ENCODE measurements at regions not wholly inside any gene's neighbourhood (a gene's known extent, or its start where the extent isn't known, plus 50 kb on each side); places are given as distances from the start of the nearest gene placed in this dataset.

- intact Hi-C loops (cut with DNase I), result no loop called here
- Histone ChIP-seq H3K9me3 (no peaks in the 10 kb centered on the region), H3K4me1 (no peaks in the 10 kb centered on the region), H3K27me3 (no peaks in the 10 kb centered on the region), H3K36me3 (no peaks in the 10 kb centered on the region), H3K27ac (no peak overlapping the region), H3K4me3 (no peak overlapping the region)
- TF ChIP-seq POLR2A (IDR thresholded peaks at IDR 0.05) (no peak), CTCF (IDR thresholded peaks at IDR 0.05) (no peak)
- 54 to 71% methylated on average over 2 of the region's 2 CpGs for WGBS, 2 donors
- DNase-seq, result no peak
Measured at GRCh38 chr11:97428247-97428790, 1038.5 kb downstream of the JRKL start.

DNA sequence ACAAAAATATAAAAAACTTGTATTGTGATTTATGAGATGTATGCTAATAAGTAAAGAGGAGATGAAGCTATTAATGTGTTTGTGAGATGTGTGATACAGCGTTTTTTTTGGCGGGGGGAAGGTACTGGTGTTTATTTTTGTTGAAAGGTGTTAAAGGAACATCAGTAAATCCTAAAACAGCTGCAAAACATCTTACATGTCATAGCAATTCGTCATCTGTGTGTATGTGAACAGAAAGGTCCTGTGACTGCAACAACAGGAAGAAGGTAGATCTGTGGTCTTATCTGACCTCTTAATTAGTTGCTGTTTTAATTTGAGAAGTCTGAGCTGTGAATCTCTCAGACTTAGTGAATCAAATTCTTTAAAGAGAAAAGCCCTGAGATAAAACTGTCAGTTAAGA lies 1041.1 kb downstream of the JRKL start:
- 20 to 37% methylated on average over 3 of the region's 3 CpGs for WGBS, 2 donors
- Histone ChIP-seq H3K4me3 (no peak overlapping the region), H3K27me3 (no peaks in the 10 kb centered on the region), H3K27ac (no peak overlapping the region), H3K36me3 (no peaks in the 10 kb centered on the region), H3K4me1 (no peaks in the 10 kb centered on the region), H3K9me3 (no peaks in the 10 kb centered on the region)
- DNase-seq, result no peak
- intact Hi-C loops (cut with DNase I), result no loop called here
- no peak for TF ChIP-seq CTCF (IDR thresholded peaks at IDR 0.05)
- TF ChIP-seq POLR2A (IDR thresholded peaks at IDR 0.05), result no peak

GRCh38 chr11:97432926-97433325 lies 1043.1 kb downstream of the JRKL start:
- no peak overlapping the region for H3K4me3 ChIP-seq
- no peak overlapping the region for H3K27ac ChIP-seq
- intact Hi-C loops (cut with DNase I), result no loop called here
- H3K27me3 ChIP-seq, result no peaks in the 10 kb centered on the region
- H3K36me3 ChIP-seq, result no peaks in the 10 kb centered on the region
- H3K9me3 ChIP-seq, result no peaks in the 10 kb centered on the region
- WGBS, 2 donors, result 36 to 72% methylated on average over 1 of the region's 1 CpG
- H3K4me1 ChIP-seq, result no peaks in the 10 kb centered on the region
- no peak for DNase-seq
- TF ChIP-seq CTCF (IDR thresholded peaks at IDR 0.05), result no peak
- no peak for TF ChIP-seq POLR2A (IDR thresholded peaks at IDR 0.05)

GRCh38 chr11:97445561-97445960 lies 1055.7 kb downstream of the JRKL start:
- no peaks in the 10 kb centered on the region for H3K4me1 ChIP-seq
- no peaks in the 10 kb centered on the region for H3K9me3 ChIP-seq
- intact Hi-C loops (cut with DNase I), result no loop called here
- 39 to 58% methylated on average over 2 of the region's 2 CpGs for WGBS, 2 donors
- TF ChIP-seq CTCF (IDR thresholded peaks at IDR 0.05) (no peak), POLR2A (IDR thresholded peaks at IDR 0.05) (no peak)
- H3K27ac ChIP-seq, result no peak overlapping the region
- H3K36me3 ChIP-seq, result no peaks in the 10 kb centered on the region
- no peaks in the 10 kb centered on the region for H3K27me3 ChIP-seq
- no peak overlapping the region for H3K4me3 ChIP-seq
- no peak for DNase-seq

DNA sequence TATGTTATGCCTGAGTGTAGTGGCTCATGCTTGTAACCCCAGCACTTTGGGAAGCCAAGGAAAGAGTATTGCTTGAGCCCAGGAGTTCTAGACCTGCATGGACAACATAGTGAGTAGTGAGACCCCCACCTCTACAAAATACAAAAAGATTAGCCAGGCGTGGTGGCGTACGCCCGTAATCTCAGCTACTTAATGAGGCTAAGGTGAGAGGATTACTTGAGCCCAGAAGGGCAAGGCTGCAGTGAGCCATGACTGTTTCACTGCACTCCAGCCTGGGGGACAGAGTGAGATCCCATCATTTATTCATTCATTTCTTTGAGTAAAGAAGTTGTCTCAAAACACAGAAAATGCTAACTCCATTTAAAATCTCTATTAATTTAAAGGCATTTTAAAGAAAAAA lies 1061.6 kb downstream of the JRKL start:
- Histone ChIP-seq H3K36me3 (no peaks in the 10 kb centered on the region), H3K9me3 (no peaks in the 10 kb centered on the region), H3K4me3 (no peak overlapping the region), H3K27ac (no peak overlapping the region), H3K27me3 (no peaks in the 10 kb centered on the region), H3K4me1 (no peaks in the 10 kb centered on the region)
- WGBS, 2 donors, result 88 to 93% methylated on average over 4 of the region's 4 CpGs
- TF ChIP-seq POLR2A (IDR thresholded peaks at IDR 0.05), result no peak
- TF ChIP-seq CTCF (IDR thresholded peaks at IDR 0.05), result no peak
- intact Hi-C loops (cut with DNase I), result no loop called here
- DNase-seq, result no peak

Measured in esophagus squamous epithelium (tissue), 5 donors.